ENCODE measurements at regions not wholly inside any gene's neighbourhood (a gene's known extent, or its start where the extent isn't known, plus 50 kb on each side); places are given as distances from the start of the nearest gene placed in this dataset.

GRCh38 chr7:135828604-135829003 lies 80.0 kb upstream of the FAM180A start:
- DNase-seq (ENCODE audit: low read depth) = no peak

GRCh38 chr7:135827391-135827790 lies 78.8 kb upstream of the FAM180A start:
- no peak for DNase-seq (ENCODE audit: low read depth)

GRCh38 chr7:135825406-135825805 lies 76.8 kb upstream of the FAM180A start:
- DNase-seq (ENCODE audit: low read depth) = no peak

DNA sequence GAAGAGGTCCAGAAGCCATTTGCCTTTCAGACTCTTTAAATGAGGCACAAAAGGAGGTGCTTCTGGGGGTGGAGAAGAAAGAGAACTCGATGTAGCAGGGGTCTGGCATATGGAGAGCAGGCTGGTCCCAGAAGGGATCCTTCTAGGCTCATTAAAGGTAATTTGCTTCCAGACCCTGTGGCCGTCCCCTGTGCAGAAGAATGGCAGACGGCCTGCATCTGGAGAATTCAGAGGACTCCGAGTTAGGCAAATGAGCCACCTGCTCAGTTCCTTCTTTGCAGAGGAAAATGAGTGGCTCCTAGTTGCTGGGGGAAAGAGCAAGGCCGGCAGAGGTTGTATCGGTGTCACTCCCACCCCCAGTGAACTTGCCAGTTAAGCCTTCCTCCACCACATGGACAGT lies 73.8 kb upstream of the FAM180A start:
- DNase-seq (ENCODE audit: low read depth) = no peak

DNA sequence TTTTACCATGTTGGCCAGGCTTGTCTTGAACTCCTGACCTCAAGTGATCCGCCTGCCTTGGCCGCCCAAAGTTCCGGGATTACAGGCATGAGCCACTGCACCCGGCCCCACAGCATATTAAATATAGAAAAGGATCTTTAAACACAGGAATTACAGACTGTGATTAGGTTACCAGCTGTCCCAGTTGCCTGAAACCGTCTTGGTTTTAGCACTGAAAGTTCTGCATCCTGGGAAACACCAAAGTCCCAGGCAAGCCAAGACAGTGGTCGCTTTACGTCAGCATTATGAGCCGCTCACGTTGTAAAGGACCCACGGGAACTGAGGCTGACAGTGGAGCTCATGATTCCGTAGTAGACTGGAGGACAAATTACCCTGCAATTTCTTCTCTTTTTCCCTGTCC lies 69.0 kb upstream of the FAM180A start:
- no peak for DNase-seq (ENCODE audit: low read depth)

DNA sequence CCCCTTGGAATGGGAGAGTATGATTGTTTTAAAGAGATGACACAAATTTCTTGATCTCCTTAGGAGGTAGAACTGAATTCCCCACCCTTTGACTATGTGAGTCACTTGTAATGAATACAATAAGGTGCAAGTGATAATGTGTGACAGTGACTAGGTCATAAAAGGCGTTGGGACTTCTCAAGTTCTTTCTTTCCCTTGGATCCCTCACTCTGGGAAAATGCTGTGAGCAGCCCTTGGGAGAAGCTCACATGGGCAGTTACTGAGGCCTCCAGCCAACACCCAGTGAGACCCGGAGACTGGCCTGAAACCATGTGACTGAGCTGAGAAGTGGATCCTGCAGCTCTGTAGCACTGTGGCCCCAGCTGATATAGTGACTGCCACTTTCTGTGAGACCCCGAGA lies 66.4 kb upstream of the FAM180A start:
- no peak for DNase-seq (ENCODE audit: low read depth)

- no peak for DNase-seq (ENCODE audit: low read depth)
These were observed 63.5 kb upstream of the FAM180A start for GRCh38 chr7:135812148-135812547.

DNA sequence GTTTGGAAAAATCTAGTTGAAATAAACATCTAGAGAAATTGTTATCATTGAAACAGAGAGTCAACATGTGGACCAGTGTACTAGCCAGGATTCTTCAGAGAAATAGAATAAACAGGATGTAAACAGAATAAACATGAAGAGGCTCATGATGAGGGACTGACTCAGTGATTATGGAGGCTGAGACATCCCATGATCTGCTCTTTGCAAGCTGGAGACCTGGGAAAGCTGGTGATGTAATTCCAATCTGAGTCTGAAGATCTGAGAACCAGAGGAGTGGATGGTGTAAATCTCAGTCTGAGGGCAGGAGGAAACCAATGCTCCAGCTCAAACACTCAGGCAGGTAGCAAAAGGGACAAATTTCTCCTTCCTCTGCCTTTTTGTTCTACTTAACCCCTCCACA lies 62.9 kb upstream of the FAM180A start:
- DNase-seq (ENCODE audit: low read depth) = no peak

DNA sequence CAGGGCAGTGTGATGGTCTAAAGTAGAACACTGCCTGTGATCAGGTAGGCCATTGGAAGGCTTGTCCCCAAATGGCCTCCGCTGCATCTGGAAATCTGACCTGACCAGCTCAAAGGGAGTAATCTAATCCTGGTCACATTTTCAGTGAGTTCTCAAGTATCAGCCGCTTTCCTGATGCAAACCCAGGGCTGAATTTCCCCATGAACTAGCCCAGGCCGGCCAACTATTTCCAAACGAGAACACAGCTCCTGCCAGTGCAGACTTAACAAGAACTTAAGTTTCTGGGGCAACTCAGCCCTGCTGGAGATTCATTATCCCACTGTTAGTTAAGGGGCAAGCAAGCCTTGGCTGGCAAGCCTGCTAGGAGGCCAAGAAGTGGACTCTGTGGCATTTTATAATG lies 59.6 kb upstream of the FAM180A start:
- no peak for DNase-seq (ENCODE audit: low read depth)

- DNase-seq (ENCODE audit: low read depth) = no peak
These were observed 54.5 kb upstream of the FAM180A start for GRCh38 chr7:135803143-135803542.

DNA sequence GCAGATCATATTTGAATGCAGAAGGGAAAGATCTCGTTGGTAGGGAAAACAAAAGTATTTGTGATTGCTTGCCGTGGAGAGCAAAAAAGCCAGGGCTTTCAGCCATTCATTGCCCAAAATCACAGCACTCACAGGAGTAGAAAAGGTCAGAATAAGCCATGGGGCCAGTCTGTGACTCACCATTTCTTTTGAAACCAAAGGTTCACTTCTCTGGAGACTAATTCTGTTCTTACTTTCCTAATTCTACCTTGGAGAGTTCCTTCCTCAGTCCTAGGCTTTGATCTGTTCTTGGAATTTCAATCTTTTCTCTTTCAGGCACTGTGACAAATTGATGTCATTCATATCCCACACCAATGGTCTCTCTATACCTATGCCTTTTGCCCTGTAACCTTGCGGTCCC lies 54.1 kb upstream of the FAM180A start:
- no peak for DNase-seq (ENCODE audit: low read depth)

DNA sequence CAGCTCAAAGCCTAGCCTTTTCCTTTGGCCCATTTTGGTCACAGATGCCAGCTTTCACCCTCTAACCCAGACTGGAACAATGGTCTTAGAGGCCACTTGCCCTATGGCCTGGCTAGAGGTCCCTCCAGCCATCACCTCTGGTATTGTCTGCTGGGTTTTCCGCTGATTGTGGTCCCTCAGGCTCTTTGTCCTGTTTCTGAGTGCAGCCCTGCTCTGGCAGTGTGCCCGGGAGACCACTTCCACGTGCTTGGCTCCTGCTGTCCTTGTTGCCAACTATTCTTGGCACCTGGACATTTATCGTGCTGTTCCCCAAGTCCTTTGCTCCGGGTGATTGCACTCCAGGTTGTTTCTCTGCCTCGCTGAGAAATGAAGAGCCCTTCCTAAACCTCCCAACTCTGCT lies 53.3 kb upstream of the FAM180A start:
- DNase-seq (ENCODE audit: low read depth) = no peak

GRCh38 chr7:135801045-135801693 lies 52.6 kb upstream of the FAM180A start:
- peak; percentile 15 for DNase-seq (ENCODE audit: low read depth)

DNA sequence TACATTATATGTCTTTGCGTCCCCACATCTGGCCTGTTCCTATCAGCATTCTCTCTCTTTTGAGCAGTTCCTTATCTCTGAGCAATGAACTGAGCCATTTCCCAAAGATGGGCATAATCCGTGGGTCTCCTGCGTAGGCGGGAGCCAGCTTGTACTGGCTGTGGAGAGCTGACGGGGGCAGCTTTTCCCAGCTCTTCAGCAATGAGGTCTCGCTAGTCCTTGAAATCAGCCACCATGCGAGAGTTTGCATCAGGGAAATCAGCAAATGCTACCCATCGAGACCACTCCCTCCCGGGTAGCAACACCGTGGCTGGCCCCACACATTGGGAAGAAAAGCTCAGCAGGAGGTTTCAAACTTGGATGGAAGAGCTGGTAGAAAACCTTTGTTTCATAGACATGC lies 51.9 kb upstream of the FAM180A start:
- DNase-seq (ENCODE audit: low read depth) = no peak

DNA sequence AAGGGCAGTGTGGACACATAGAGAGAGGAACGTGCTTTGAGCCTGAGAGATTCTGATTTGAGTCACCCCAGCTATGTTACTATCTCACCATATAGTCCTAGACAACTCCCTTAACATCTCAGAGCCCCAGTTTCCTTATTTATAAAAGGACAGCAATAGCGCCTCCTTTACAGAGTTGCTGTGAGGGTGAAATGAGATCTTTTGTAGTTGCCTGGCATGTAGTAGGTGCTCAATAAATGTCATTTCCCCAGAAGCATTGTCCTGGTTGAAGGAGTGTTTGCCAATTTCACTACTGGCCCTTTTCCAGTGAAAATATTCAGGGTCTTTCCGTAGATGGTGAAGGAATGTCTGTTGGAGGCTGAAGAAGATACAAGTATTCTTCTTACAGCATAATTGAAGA lies 51.3 kb upstream of the FAM180A start:
- no peak for DNase-seq (ENCODE audit: low read depth)

Data from stimulated activated CD8-positive, alpha-beta memory T cell treated with anti-CD3 and anti-CD28 coated beads, Interleukin-12 subunit alpha, Interleukin-12 subunit beta, amount 100 ng/mL, for 1 hour (primary cell).